ENCODE measurements at regions not wholly inside any gene's neighbourhood (a gene's known extent, or its start where the extent isn't known, plus 50 kb on each side); places are given as distances from the start of the nearest gene placed in this dataset.

GRCh38 chr11:80165744-80166143 is 724.9 kb upstream of the TENM4 start:
- TF ChIP-seq MAFK (IDR thresholded peaks at IDR 0.05; ENCODE audit: low read depth, low read length) (no peak), USF2 (IDR thresholded peaks at IDR 0.05; ENCODE audit: low read depth, low read length) (peak; percentile 58), CHD1 (IDR thresholded peaks at IDR 0.05; ENCODE audit: low read depth, low read length) (no peak)
- Histone ChIP-seq H2AK9ac (replicated peaks; ENCODE audit: low read depth, low read length, poor library complexity) (no peak overlapping the region), H3K36me3 (ENCODE audit: control insufficient read depth, insufficient read depth, low read length) (no peaks in the 10 kb centered on the region), H2BK5ac (ENCODE audit: low read depth, low read length, poor library complexity, severe bottlenecking) (no peak overlapping the region), H3K9me3 (ENCODE audit: control insufficient read depth, insufficient read depth, low read length) (no peaks in the 10 kb centered on the region), H4K91ac (ENCODE audit: insufficient read depth, low read depth, low read length) (no peak overlapping the region), H3K79me1 (ENCODE audit: low read depth in 1 of 2, low read length in 2 of 2) (no peaks in the 10 kb centered on the region), H3K9me1 (ENCODE audit: insufficient read depth, low read length) (no peaks in the 10 kb centered on the region), H2BK20ac (ENCODE audit: low read depth, low read length) (no peak overlapping the region), H3K9ac (ENCODE audit: low read depth, low read length) (no peak overlapping the region), H2AFZ (replicated peaks; ENCODE audit: low read length, poor library complexity) (no peak overlapping the region), H3K4me2 (ENCODE audit: low read depth, low read length) (no peak overlapping the region), H3K18ac (ENCODE audit: low read depth, low read length) (no peak overlapping the region), H3K23ac (ENCODE audit: low read depth, low read length) (no peak overlapping the region), H3K4ac (ENCODE audit: low read depth, low read length) (no peak overlapping the region), H3K27ac (ENCODE audit: insufficient read depth, low read length) (no peak overlapping the region), H3K4me3 (ENCODE audit: insufficient read depth, low read depth, low read length) (no peak overlapping the region), H2AK5ac (ENCODE audit: low read depth, low read length) (no peak overlapping the region), H2BK15ac (ENCODE audit: low read depth, low read length) (no peak overlapping the region), H4K20me1 (ENCODE audit: insufficient read depth, low read length) (no peaks in the 10 kb centered on the region), H4K8ac (ENCODE audit: low read depth in 2 of 2, low read length in 2 of 2) (no peak overlapping the region), H3K4me1 (ENCODE audit: control insufficient read depth, insufficient read depth, low read length) (no peaks in the 10 kb centered on the region), H2BK120ac (ENCODE audit: low read depth, low read length) (no peak overlapping the region), H4K5ac (ENCODE audit: low read depth, low read length) (no peak overlapping the region), H3K56ac (ENCODE audit: extremely low read depth, insufficient read depth, low read length) (no peak overlapping the region), H3K14ac (replicated peaks; ENCODE audit: low read depth, low read length) (no peak overlapping the region), H3K27me3 (ENCODE audit: control insufficient read depth, insufficient read depth, low read length) (no peaks in the 10 kb centered on the region)
- 60% methylated on average over 1 of the region's 1 CpG; no CpG with 5 or more reads in 1 of the 2 experiments for WGBS, 2 experiments (ENCODE audit: extremely low coverage in 2 of 2, insufficient read length in 1 of 2)
- DNase-seq (peak; percentile 25), ATAC-seq (ENCODE audit: low read depth) (no peak)
- dilution Hi-C loops (cut with HindIII; ENCODE audit: low sequenced_read_pairs, unreplicated experiment), result no loop called here
- no TSS peak for BruUV-seq (replicated peaks)
- intact Hi-C loops (cut with micrococcal nuclease), result no loop called here
- in situ Hi-C loops (cut with MboI; ENCODE audit: low sequenced_read_pairs), result no loop called here
- POLR2A ChIA-PET (ENCODE audit: unreplicated experiment), result no interaction called here
- CTCF ChIA-PET, result no interaction called here
